Iris pigment epithelial cell (primary cell): ENCODE measurements at regions not wholly inside any gene's neighbourhood (a gene's known extent, or its start where the extent isn't known, plus 50 kb on each side); places are given as distances from the start of the nearest gene placed in this dataset.
A peak's percentile ranks its signal among the peaks of the same experiment; 100 is the strongest.

Experiments
- DNase-seq: peaks from one replicate; pipeline ENCODE4 v3.0.0-alpha.2; 2011; ENCODE audit warnings: low read depth

DNA sequence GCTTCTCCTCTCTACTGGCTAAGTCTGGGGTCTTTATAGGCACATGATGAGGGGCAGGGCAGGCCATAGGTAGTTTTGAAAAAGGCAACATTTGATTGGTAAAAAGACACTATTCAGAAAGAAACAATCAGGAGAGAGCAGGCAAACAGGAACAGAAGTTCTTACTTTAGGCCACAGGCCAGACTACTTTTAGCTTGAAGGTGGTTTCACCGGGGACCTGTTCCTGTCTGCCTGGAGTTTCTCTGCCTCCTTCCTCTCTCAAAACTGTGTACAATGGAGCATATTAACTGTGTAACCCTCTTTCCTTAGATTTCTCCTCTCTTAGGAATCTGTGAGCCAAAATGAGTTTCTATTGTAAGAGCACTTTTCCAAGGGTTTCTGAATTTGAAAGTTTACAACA is 167.9 kb upstream of the AVPR1A start:
- no peak for DNase-seq

DNA sequence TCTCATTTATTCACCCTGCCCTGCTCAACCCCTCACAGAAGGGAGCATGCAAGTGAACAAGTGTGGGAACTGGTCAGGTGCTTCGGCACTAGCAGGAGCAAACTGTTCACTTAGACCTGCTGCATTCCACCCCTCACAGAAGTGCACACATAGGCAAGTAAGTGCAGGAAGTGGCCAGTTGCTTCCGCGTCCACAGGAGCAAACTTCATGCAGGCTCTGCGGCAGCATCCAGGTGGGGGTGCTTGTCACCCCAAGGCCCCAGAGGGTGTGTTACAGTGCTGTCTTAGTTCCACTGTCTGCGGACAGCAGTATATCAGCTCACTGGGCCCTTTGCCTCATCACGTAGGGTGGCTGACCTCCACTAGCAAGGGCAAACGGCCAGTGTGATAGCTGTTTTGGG is 167.3 kb upstream of the AVPR1A start:
- no peak for DNase-seq

DNA sequence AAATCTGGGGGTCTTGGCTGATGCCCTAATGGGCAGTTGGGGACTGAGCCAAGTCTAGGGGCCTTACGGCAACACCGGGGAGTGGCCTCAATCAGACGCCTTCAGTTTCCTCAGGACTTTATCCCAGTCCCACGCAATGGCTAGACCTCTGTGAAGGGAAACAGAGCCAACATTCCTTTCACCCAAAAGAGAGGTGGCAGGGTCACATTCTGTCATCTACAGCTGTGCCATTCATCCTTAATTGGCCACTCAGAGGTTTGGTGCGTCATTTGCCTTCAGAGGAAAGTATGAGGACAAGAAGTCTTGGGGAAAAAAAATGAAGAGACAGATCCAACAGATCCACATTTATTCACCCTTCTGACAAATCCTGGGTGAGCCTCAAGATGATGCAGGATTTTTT is 166.9 kb upstream of the AVPR1A start:
- no peak for DNase-seq

DNA sequence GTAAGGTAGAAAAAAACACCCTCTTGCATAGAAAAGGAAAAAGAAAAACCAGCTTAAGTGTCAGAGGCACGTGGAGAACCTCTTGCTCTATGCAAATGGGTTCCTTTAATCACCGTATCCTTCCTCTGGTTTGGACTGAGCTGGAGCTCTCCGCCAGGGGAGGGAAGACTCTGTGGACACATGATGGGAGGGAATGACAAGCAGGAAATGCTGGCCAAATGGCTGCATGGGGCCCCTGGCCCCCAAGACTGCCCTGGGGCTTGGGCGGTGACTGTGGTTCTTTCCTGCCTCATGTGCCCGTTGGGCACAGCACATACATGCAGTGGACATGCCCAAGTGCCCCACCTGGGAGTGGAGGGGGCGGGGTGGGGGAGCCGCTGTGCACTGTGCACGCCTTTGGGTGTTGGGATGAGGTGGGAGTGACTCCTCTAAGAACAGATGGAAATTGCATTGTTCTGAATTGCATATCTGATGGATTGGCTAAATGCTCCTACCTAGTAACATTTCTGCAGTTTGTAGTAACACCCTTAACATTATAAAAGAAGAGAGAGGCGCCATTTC is 166.4 kb upstream of the AVPR1A start:
- no peak for DNase-seq

DNA sequence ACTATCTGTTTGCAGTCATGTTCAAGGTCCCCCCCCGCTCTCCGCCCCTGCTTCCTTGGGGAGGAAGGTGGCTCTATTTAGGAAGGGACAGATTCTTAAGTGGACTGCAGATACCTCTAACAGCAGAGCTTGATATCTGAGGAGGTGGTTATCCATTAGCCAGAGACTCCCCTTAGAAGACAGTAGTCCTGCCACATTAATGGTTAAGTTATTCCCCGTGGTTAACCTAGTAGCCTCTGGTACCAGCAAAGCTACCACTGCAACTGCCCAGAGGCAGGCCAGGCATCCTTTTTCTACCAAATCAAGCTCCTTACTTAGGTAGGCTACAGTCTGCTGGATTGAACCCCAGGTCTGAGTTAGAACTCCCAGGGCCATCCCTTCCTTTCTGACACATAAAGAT is 162.1 kb upstream of the AVPR1A start:
- DNase-seq: no peak

DNA sequence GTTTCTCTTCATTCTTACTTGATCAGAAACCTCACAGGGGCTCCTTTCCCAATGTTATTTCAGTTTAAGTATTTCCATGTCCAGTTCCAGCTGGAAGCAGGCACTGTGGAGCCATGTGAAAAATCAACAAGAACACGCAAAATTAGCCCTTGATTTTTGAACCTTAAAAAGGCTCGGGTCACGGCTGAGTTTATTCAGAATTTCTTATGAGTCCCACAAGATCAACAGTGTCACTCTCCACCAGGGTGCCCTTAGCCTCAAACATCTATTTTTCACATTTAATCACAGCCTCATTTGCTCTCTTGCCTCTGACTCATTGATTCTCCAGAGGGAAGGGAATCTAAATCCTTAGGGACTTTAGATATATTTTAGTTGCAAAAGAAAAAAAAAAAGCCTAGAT is 157.7 kb upstream of the AVPR1A start:
- no peak for DNase-seq

DNA sequence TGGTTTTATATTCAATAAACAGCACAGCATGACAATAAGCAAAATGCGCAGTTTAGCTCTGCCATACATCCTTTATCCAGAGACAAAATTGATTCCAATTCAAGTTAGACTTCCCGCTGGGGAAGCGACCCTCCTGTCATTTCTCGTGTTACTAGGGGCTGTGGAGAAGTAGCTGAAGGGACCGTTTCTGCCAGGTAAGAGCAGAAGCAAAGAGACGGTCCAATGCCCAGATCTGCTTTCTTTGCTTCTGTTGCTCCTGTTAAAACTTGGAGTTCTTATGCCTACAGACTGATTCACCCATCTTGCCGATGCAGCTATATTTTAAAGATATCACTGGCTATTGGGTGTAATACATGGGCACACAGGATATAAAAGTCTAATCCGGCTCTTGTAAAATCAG is 156.8 kb upstream of the AVPR1A start:
- DNase-seq: no peak

DNA sequence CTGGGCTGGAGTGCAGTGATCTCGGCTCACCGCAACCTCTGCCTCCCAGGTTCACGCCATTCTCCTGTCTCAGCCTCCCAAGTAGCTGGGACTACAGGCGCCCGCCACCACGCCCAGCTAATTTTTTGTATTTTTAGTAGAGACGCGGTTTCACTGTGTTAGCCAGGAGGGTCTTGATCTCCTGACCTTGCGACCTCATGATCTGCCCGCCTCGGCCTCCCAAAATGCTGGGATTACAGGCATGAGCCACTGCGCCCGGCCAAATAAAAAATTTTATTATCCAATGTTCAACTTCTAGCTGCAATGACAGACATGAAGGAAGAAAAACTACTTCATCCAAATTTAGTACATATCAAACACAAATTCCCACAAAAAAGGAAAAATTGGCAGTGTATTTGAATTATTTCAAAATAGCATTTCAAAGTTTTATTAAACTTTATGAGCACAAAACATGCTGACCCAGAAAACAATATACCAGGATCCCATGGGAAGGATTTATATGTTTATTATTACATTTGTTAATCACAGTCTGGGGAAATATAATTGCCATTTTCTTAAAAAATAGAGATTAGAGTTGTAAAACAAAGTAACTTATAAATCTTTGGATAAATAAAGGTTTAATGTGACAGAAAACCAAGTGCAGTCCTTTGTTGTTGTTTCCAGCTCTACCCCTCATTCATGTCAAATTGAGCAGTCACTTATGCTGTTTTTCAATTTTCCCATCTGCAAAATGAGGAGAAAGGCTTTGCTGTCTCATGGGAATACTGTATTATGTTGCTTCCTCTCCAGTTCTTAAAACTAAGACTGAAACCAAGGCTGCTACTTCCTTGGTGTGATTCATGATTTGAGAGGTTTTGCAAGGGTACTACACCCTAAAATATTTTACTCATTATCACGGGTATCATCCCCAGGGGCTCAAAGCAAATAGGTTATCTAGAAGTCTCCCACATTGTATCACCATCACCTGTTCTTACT is 155.2 kb upstream of the AVPR1A start:
- DNase-seq: no peak

DNA sequence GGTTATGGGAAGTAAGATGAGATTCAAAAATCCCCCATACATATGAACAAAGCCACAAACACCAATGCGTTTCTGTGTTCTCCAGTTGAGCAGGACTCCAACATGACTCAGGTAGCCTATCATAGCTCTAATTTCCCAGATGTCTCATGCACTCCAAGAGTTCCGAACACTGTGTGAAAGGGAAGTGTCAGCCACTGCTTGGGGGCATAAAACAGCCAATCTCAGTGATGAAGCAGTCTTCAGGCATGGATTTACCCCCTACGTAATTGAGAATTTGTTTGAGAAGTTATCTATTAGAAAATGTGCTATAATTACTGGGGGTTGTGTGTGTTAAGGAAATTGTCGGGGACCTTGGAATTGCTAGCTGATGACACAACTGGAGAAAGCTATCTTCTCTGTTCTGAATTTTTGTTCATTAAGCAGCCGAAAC is 153.9 kb upstream of the AVPR1A start:
- no peak for DNase-seq

DNA sequence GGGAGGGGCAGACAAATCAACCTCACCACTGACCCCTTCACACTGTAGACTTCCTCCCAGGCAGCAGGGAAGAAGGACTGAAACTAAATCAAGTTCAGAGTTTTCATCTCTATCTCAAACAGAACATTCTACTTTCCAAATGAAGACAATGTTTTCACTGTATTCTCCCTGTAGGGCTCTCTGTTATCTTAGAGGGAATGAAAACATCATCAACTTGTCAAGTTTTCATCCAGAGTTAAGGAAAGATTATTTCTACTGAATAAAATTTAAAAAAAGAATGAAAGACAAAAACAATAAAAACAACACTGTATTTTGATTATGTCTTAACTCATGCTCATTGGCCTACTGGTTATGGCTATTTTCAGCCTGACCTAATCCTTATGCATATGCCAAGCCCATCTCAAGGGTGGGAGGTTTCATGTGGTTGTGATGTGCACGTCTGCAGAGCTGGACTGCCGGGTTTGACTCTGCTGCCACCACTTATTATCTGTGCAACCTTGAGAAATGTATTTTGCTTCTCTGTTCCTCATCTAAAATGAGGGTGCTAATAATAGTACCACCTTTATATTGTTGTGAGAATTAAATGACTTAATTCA is 152.0 kb upstream of the AVPR1A start:
- DNase-seq: no peak

DNA sequence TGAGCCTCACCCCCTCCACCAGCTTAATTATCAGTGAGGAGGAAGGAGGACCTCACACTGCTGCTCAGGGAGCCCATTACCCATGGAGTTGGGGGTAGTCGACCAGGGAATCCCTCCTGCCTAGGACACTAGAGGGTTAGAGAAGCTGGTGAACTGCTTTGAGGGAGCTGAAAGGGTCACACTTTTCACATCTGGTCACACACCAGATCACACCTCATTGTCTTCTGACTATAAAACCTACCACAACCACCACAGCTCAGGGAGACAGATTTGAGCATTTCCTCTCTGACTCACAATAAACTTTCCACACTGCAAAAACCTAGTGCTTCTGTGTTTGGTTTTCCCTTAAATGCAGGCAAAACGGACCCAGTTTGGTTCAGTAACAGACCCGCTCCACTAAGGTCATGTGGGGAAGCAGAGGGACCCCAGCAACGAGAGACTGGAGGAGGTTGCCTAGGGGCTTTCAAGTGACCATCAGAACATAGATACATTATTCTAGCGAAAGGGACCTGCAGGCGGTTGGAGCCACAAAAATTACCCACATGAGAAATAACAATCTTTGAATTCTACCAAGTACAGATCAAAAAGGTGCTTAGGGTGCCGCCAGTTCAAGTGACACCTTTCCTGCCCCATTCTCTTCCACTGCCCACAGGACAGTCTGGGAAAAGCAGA is 151.4 kb upstream of the AVPR1A start:
- DNase-seq: peak; percentile 7

DNA sequence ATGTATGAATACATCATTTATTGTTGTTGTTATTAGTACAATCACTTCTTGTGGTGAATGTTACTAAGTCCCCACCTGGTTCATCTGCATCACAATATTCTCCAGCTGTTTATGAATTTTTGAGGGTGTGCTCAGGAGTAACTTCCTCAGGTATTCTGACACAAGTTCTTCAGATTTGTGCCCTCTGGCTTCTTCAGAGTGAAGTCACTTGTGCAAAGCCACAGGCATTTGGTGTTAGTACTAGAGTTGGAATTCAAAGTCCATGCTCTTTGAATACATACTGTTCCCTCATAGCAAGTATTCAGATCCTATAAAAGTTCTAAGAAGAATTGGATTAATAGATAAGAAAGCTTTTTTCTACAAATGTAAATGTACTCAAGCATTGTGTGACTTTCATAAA is 150.3 kb upstream of the AVPR1A start:
- DNase-seq: peak; percentile 31

DNA sequence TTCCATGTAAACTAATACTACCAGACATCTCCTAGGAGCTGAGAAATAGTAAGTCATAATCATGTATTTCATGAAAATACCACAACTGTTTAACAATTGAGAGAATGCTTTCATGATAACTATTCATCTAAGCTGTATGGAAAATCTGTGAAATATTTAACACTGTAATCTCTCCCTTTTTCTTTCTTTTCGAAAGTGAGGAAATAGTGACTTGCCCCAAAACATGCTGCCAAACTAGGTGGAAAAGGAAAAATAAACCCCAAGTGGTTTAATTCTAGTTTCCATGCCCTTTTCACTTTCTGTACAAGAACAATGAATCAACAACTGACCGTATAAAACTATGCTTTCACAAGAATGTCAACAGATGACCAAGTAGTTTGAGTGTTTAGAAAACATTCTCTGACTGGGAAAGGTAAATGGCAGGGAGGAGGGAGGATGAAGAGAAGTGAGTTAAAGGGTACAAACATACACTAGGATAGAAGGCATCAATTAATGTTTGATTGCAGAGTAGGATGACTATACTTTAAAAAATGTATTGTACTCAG is 147.5 kb upstream of the AVPR1A start:
- no peak for DNase-seq

DNA sequence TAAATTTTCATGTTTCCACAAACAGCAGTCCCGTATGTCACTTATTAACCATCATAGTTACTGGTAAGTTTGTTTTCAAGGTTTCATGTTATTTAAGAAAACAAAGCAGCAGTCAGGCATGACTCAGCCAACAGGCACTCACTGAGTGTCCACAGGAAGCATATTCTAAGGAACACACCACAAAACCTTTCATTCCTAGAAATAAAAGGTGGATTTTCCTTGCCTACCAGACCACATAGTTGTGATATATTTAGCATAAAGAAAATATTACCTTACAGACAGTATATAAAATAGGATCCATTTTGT is 143.3 kb upstream of the AVPR1A start:
- peak; percentile 88 for DNase-seq

DNA sequence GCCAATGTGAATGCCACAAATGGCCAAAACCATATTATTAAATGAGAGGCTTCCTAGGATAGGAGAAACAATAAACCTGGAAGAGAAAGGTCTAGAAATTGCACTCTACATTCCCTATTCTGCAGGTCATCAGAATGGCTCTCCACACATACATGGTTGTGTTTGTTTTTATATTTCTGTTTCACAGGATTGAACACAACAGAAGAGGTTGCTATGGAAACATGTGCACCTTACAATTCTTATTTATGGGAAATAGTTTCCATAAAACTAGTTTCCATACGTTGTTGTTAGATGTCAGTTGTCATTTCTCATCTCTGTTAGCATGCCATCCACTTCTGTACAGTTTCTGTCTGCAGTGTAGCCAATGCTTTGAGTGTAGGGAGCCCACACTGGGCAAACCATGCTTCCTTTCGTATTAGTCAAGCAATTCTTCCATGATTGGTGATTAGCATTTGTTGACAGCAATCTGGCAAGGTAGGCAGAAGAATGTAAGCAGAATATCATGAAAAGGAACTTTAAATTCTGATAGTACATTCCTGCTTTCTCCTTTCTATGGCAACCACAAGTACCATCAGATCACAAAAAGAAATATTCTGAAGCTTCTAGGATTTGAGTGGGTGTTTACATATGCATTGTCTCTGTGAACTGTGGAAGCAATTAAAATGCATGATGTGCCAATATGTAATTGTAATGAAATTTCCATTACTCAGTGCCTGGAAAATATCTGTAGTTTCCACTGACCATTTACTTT is 141.6 kb upstream of the AVPR1A start:
- DNase-seq: no peak

DNA sequence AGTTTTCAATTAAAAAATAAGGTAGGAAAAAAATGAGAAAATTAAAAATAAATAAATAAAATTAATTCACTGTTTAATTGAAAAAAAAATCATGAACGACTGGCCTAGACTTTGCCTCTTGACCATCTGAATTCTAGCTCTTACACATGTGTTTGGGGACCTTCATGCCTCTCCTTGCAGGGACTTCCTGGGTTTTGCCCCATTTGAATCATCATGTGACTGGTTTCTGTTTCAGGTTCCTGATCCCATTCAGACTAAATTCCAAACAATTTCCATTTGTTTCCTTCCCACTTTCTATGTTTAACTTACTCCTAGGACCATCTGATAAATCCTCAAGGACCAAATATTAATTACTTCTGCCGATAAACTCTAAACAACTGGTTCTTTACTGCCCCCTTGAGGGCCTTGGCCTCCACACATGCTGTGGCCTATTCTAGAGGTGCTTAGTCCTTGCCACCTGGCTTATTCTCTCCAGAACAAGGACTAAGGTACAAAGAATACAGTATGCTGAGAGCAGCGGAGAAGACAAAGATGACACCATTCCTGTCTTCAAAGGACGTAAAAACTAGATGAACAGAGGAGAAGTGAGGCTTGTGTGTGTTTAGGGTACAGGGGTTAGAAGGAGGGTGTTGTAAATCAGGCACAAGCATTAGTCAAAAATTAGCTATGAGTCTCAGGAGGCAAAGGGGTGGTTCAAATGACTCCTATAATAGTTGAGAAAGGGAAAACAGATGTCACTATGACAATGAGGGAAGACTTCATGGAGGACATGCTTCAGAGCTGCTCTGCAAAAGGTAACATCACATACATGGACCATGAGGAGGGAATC is 125.8 kb upstream of the AVPR1A start:
- peak; percentile 36 for DNase-seq

DNA sequence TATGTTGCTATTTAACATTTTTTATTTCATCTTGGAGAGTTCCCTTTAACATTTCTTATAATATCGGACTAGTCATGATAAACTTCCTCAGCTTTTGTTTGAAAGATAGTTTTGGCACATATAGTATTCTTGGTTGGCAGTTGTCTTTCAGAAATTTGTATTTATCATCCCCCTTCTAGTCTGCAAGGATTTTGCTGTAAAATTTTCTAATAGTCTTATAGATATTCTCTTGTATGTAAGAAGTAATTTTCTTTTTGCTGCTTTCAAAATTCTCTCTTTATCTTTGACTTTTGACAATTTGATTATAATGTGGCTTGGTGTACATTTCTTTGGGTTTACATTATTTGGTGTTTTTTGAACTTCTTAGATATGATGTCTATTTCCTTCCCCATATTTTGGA is 116.0 kb upstream of the AVPR1A start:
- no peak for DNase-seq

DNA sequence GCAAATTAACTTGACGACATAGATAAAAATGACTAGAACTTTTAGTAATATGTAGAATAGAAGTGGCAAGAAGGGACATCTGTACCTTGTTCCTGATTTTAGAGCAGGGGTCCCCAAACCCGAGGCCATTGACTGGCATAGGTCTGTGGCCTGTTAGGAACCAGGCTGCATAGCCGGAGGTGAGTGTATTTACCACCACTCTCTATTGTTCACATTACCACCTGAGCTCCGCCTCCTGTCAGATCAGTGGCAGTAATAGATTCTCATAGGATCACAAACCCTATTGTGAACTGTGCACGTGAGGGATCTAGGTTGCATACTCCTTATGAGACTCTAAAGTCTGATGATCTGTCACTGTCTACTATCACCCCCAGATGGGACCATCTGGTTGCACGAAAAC is 113.6 kb upstream of the AVPR1A start:
- DNase-seq: no peak

DNA sequence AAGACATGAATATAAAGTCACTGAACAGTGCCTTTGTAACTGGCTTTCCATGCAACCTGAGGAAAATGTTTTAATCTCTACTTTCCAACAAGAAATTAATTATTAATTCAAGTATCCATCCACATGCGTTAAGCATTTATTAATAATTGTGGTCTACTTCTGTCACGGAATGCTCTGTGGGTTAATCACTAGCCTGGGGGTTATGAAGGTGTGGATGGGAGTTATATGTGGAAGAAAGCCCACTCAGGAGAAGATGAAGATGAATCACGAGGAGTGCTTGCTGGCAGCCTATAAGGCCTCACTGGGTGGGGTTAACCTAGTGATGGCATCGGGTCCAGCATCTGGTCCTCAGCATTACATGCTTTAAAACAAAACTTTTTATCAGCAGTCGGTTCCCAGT is 99.5 kb upstream of the AVPR1A start:
- no peak for DNase-seq

DNA sequence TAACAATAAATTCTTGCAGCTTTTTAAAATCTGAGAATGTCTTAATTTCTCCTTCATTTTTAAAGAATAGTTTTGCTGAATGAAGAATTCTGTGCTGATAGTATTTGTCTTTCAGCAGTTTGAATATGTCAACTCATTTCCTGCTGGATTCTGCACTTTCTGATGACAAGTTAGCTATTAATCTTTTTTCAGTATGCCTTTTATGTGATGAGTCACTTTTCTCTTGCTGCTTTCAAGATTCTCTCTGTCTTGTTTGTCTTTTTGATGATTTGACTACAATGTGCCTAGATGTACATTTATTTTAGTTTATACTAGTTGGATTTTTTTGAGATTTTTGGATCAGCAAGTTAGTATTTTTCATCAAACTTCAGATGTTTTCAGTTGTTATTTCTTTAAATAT is 87.9 kb upstream of the AVPR1A start:
- no peak for DNase-seq

DNA sequence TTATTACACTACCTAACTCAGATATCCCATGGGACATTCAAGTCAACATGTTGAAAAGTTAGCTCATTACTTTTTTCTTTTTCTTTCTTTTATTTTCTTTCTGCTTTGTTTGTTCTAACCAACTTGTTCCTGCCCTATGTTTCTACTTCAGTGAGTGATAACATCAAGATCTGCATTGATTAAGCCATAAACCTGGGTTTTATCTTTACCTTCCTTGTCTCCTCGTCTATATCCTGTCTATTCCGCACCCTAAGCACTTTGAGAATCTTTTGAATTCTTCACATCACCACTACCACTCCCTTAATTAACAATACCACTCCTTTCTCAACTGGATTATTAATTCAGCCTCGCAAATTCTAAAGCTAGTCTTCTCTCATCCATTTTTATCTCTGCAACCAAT is 81.9 kb upstream of the AVPR1A start:
- DNase-seq: no peak
